ENCODE measurements at regions not wholly inside any gene's neighbourhood (a gene's known extent, or its start where the extent isn't known, plus 50 kb on each side); places are given as distances from the start of the nearest gene placed in this dataset.

DNA sequence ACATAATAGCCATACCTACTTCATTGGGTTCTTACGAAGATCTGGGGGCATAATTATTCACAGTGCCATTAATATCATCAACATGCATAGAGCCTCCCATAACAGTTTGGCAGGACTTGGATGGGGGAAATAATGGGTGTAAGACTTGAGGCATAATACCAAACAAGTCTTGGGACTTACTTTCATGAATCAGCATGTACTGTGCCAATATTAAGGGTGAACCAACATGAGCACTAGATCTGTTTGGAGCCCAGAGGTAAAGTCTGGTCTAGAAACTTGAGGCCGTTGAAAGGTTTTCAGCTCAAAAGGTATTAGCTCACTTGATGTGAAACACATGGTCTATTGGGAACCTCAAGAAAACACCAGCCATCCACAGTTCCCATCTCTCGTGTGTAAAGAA lies 56.7 kb upstream of the ZC3H11B start:
- DNase-seq (ENCODE audit: low read depth) = no peak

DNA sequence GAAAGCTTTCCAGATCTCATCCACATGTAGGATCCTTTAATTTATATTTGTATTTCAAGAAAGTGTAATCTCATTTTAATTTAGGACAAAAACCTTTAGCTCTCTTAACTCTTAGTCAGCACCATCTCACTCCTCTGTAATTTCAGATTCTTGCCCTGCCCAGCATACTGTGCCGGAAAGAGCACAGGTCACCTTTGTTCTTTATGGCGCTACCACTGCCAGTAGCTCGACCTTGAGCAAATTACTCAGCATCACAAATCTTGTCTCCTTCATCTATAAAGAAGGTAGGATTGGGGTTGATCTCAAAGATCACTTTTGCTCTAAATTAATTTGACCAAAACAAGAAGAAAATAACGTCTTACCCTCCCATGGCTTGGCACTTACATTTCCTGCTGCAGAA lies 56.1 kb upstream of the ZC3H11B start:
- DNase-seq (ENCODE audit: low read depth) = no peak

DNA sequence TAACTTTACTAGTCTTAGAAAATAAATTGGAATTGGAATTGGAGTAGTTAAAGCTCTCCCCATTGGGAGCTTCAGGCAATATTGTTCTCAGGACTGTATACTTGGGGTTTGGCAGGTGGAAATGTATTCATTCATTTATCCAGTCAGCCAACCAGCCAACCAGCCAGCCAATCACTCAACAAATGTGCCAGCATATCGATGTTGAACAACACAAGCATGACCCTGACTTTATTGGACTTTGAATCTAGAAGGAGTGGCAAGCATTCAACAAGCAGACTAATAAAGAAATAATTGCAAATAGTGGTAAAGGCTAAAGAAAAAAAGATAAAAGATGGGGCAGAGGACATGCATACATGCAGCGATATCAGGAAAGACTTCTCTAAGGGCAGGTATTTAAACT lies 55.5 kb upstream of the ZC3H11B start:
- no peak for DNase-seq (ENCODE audit: low read depth)

GRCh38 chr1:219666242-219666641 lies 53.3 kb upstream of the ZC3H11B start:
- DNase-seq (ENCODE audit: low read depth) = no peak

DNA sequence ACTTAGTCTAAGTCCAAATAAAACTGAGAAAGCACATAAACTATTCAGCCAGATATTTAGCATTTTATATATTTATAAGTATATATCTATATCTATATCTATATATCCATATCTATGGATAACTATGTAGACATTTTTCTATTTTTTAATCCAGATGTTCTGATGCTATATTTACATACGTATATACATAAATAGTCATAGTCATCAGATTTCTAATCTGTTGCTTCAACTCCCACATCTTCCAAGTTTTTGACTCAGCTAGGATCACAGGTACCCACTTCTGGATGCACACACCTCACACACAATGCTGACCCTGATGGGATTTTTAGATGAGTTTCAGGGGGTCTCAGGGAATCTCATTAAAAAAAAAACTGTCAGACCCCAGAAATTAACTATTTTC lies 52.2 kb upstream of the ZC3H11B start:
- DNase-seq (ENCODE audit: low read depth) = no peak

- no peak for DNase-seq (ENCODE audit: low read depth)
Measured at GRCh38 chr1:219664310-219665029, 51.6 kb upstream of the ZC3H11B start.

All from EH (cell line).